ENCODE measurements at regions not wholly inside any gene's neighbourhood (a gene's known extent, or its start where the extent isn't known, plus 50 kb on each side); places are given as distances from the start of the nearest gene placed in this dataset.

DNA sequence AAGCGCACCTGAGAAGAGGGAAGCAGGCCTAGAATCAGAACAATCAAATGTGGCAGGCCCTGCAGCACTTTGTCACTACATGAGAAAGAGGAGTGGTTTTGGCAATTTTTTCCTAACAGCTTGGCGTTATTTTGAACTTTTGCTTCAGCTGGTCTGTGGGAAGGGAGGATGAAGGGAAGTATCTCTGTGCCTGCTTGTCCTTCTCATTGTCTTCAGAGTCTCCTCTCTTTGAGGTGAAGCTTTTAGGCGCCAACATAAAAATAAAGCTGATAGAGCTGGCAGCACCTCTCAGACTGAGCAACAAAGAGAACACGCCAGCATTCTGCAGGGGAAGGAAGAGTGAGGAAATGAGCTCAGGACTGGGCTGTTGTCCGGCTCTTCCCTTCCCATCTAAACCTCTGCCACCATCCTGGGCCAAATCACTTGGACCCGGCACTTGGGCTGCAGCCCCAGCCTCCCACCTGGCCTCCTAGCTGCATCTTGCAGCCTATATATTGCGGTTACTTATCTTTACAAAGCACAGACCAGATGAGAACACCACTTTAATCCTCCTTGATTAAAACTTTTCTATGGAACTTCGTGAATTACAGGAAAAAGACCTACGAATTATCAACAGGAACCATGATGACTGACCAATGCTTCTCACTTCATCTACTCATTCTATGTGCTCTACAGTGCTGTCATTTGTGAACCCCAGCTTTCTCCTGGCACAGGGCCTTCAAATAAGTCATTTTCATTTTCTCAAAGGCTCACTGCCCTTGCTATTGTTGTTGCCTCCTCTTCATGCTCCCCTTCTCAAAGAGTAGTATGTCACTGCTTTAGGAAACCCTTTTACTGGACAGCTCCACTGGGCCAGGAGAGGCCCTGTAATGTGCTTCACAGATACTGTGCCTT is 476.4 kb upstream of the HS3ST1 start:
- no peak for TF ChIP-seq CTCF (IDR thresholded peaks at IDR 0.05)
- no peak for TF ChIP-seq POLR2A (IDR thresholded peaks at IDR 0.05)

Data from transverse colon (tissue), 3 donors.